Stimulated activated naive CD8-positive, alpha-beta T cell treated with anti-CD3 and anti-CD28 coated beads, Interleukin-15, Interleukin-2, amounts not matched to agents 100 ng/mL and 50 ng/mL, for 24 hours (primary cell): ENCODE measurements at regions not wholly inside any gene's neighbourhood (a gene's known extent, or its start where the extent isn't known, plus 50 kb on each side); places are given as distances from the start of the nearest gene placed in this dataset.
"Not testable (repeated sequence)": the region's sequence is repeated elsewhere in the genome, so short reads cannot be mapped to it uniquely, and the experiment has no call there.

Source experiments
- H3K27ac Mint-ChIP-seq: one replicate; pipeline ENCODE4 v1.8.0; 2021; ENCODE audit warnings: mild to moderate bottlenecking, mixed read lengths
- H3K27me3 Mint-ChIP-seq: one replicate; pipeline ENCODE4 v1.8.0; 2021; ENCODE audit warnings: mixed read lengths
- H3K36me3 Mint-ChIP-seq: one replicate; pipeline ENCODE4 v1.8.0; 2021; ENCODE audit warnings: low read depth, mixed read lengths
- H3K4me1 Mint-ChIP-seq: one replicate; pipeline ENCODE4 v1.8.0; 2021; ENCODE audit warnings: low read depth, mixed read lengths
- H3K4me3 Mint-ChIP-seq: one replicate; pipeline ENCODE4 v1.8.0; 2021; ENCODE audit warnings: mild to moderate bottlenecking, mixed read lengths
- H3K9me3 Mint-ChIP-seq: one replicate; pipeline ENCODE4 v1.8.0; 2021; ENCODE audit warnings: mixed read lengths

- Mint-ChIP-seq H3K4me3 (no peak overlapping the region), H3K4me1 (no peaks in the 10 kb centered on the region)
Measured at GRCh38 chr20:56748476-56749377, 119.6 kb downstream of the TFAP2C start.

GRCh38 chr20:56750430-56750829 lies 121.3 kb downstream of the TFAP2C start:
- H3K4me1 Mint-ChIP-seq = no peaks in the 10 kb centered on the region
- no peak overlapping the region for H3K27ac Mint-ChIP-seq
- H3K27me3 Mint-ChIP-seq = peaks cover 26% of the 10 kb centered on the region
- no peaks in the 10 kb centered on the region for H3K36me3 Mint-ChIP-seq
- no peaks in the 10 kb centered on the region for H3K9me3 Mint-ChIP-seq
- H3K4me3 Mint-ChIP-seq = no peak overlapping the region

More at GRCh38 chr20:56748476-56749377, 119.6 kb downstream of the TFAP2C start:
- Mint-ChIP-seq H3K36me3 (no peaks in the 10 kb centered on the region), H3K9me3 (no peaks in the 10 kb centered on the region), H3K27me3 (peaks cover 26% of the 10 kb centered on the region), H3K27ac (no peak overlapping the region)

- Mint-ChIP-seq H3K27ac (no peak overlapping the region), H3K4me1 (no peaks in the 10 kb centered on the region), H3K27me3 (peaks cover 25% of the 10 kb centered on the region), H3K36me3 (no peaks in the 10 kb centered on the region), H3K9me3 (no peaks in the 10 kb centered on the region), H3K4me3 (no peak overlapping the region)
Measured at GRCh38 chr20:56752274-56752673, 123.2 kb downstream of the TFAP2C start.

- Mint-ChIP-seq H3K4me1 (no peaks in the 10 kb centered on the region), H3K36me3 (no peaks in the 10 kb centered on the region), H3K9me3 (no peaks in the 10 kb centered on the region), H3K27me3 (peaks cover 8% of the 10 kb centered on the region), H3K4me3 (no peak overlapping the region), H3K27ac (no peak overlapping the region)
Measured at GRCh38 chr20:56755201-56755600, 126.1 kb downstream of the TFAP2C start.

GRCh38 chr20:56756658-56757057 lies 127.6 kb downstream of the TFAP2C start:
- not testable (repeated sequence) for H3K36me3 Mint-ChIP-seq

GRCh38 chr20:56758706-56759105 lies 129.6 kb downstream of the TFAP2C start:
- Mint-ChIP-seq H3K9me3 (no peaks in the 10 kb centered on the region), H3K27me3 (no peaks in the 10 kb centered on the region), H3K4me3 (no peak overlapping the region)

More at GRCh38 chr20:56756658-56757057, 127.6 kb downstream of the TFAP2C start:
- not testable (repeated sequence) for H3K9me3 Mint-ChIP-seq, H3K27me3 Mint-ChIP-seq, H3K4me3 Mint-ChIP-seq, H3K4me1 Mint-ChIP-seq, H3K27ac Mint-ChIP-seq

GRCh38 chr20:56759741-56760278 lies 130.7 kb downstream of the TFAP2C start:
- Mint-ChIP-seq H3K9me3 (no peaks in the 10 kb centered on the region), H3K4me1 (no peaks in the 10 kb centered on the region), H3K4me3 (no peak overlapping the region), H3K27ac (no peak overlapping the region), H3K27me3 (no peaks in the 10 kb centered on the region), H3K36me3 (no peaks in the 10 kb centered on the region)

More at GRCh38 chr20:56758706-56759105, 129.6 kb downstream of the TFAP2C start:
- Mint-ChIP-seq H3K36me3 (no peaks in the 10 kb centered on the region), H3K4me1 (no peaks in the 10 kb centered on the region), H3K27ac (no peak overlapping the region)

GRCh38 chr20:56760610-56761009 lies 131.5 kb downstream of the TFAP2C start:
- H3K36me3 Mint-ChIP-seq = no peaks in the 10 kb centered on the region
- no peaks in the 10 kb centered on the region for H3K4me1 Mint-ChIP-seq
- no peak overlapping the region for H3K4me3 Mint-ChIP-seq
- no peak overlapping the region for H3K27ac Mint-ChIP-seq
- no peaks in the 10 kb centered on the region for H3K27me3 Mint-ChIP-seq
- no peaks in the 10 kb centered on the region for H3K9me3 Mint-ChIP-seq

- H3K4me3 Mint-ChIP-seq = no peak overlapping the region
- no peaks in the 10 kb centered on the region for H3K9me3 Mint-ChIP-seq
- H3K27ac Mint-ChIP-seq = no peak overlapping the region
- H3K27me3 Mint-ChIP-seq = no peaks in the 10 kb centered on the region
- no peaks in the 10 kb centered on the region for H3K4me1 Mint-ChIP-seq
- H3K36me3 Mint-ChIP-seq = no peaks in the 10 kb centered on the region
Measured at GRCh38 chr20:56761393-56761792, 132.3 kb downstream of the TFAP2C start.

- Mint-ChIP-seq H3K4me3 (no peak overlapping the region), H3K36me3 (no peaks in the 10 kb centered on the region), H3K9me3 (no peaks in the 10 kb centered on the region), H3K4me1 (no peaks in the 10 kb centered on the region), H3K27ac (no peak overlapping the region), H3K27me3 (no peaks in the 10 kb centered on the region)
Measured at GRCh38 chr20:56762401-56762800, 133.3 kb downstream of the TFAP2C start.

GRCh38 chr20:56762829-56763228 lies 133.7 kb downstream of the TFAP2C start:
- no peak overlapping the region for H3K27ac Mint-ChIP-seq
- H3K27me3 Mint-ChIP-seq = no peaks in the 10 kb centered on the region

GRCh38 chr20:56764671-56765070 lies 135.6 kb downstream of the TFAP2C start:
- H3K36me3 Mint-ChIP-seq = no peaks in the 10 kb centered on the region
- H3K27me3 Mint-ChIP-seq = no peaks in the 10 kb centered on the region
- H3K4me3 Mint-ChIP-seq = no peak overlapping the region
- H3K27ac Mint-ChIP-seq = no peak overlapping the region
- no peaks in the 10 kb centered on the region for H3K4me1 Mint-ChIP-seq
- no peaks in the 10 kb centered on the region for H3K9me3 Mint-ChIP-seq

More at GRCh38 chr20:56762829-56763228, 133.7 kb downstream of the TFAP2C start:
- H3K4me1 Mint-ChIP-seq = no peaks in the 10 kb centered on the region
- H3K9me3 Mint-ChIP-seq = no peaks in the 10 kb centered on the region
- no peaks in the 10 kb centered on the region for H3K36me3 Mint-ChIP-seq
- no peak overlapping the region for H3K4me3 Mint-ChIP-seq

- Mint-ChIP-seq H3K27ac (no peak overlapping the region), H3K36me3 (no peaks in the 10 kb centered on the region)
Measured at GRCh38 chr20:56765172-56766073, 136.3 kb downstream of the TFAP2C start.

GRCh38 chr20:56766528-56766927 lies 137.4 kb downstream of the TFAP2C start:
- no peaks in the 10 kb centered on the region for H3K9me3 Mint-ChIP-seq
- no peak overlapping the region for H3K4me3 Mint-ChIP-seq
- no peaks in the 10 kb centered on the region for H3K4me1 Mint-ChIP-seq
- H3K36me3 Mint-ChIP-seq = no peaks in the 10 kb centered on the region
- H3K27ac Mint-ChIP-seq = no peak overlapping the region
- H3K27me3 Mint-ChIP-seq = no peaks in the 10 kb centered on the region

More at GRCh38 chr20:56765172-56766073, 136.3 kb downstream of the TFAP2C start:
- Mint-ChIP-seq H3K9me3 (no peaks in the 10 kb centered on the region), H3K4me3 (no peak overlapping the region), H3K27me3 (no peaks in the 10 kb centered on the region), H3K4me1 (no peaks in the 10 kb centered on the region)
